HFFc6 (cell line): ENCODE measurements at regions not wholly inside any gene's neighbourhood (a gene's known extent, or its start where the extent isn't known, plus 50 kb on each side); places are given as distances from the start of the nearest gene placed in this dataset.

ENCODE experiments used
- DNase-seq: peaks from one replicate; pipeline ENCODE4 v3.0.0-alpha.2; 2018
- H3K27ac Mint-ChIP-seq: 2 replicates; pipeline ENCODE4 v1.8.0; 2020; ENCODE audit warnings: mild to moderate bottlenecking, mixed read lengths
- H3K27me3 Mint-ChIP-seq: 2 replicates; pipeline ENCODE4 v1.8.0; 2021; ENCODE audit warnings: mild to moderate bottlenecking, moderate library complexity, mixed read lengths; ENCODE audit not compliant: insufficient read depth
- H3K36me3 Mint-ChIP-seq: 2 replicates; pipeline ENCODE4 v1.8.0; 2021; ENCODE audit warnings: low read depth, mixed read lengths
- H3K4me1 Mint-ChIP-seq: 2 replicates; pipeline ENCODE4 v1.8.0; 2020; ENCODE audit warnings: low read depth, mixed read lengths
- H3K4me3 Mint-ChIP-seq: 2 replicates; pipeline ENCODE4 v1.8.0; 2020; ENCODE audit warnings: mild to moderate bottlenecking, moderate library complexity, mixed read lengths
- H3K9me3 Mint-ChIP-seq: 2 replicates; pipeline ENCODE4 v1.8.0; 2020; ENCODE audit warnings: mild to moderate bottlenecking, mixed read lengths
- CTCF ChIP-seq: fragments of 200-600 bp; sonication (generic); IDR thresholded peaks from 2 replicates; pipeline ENCODE4 v1.5.0; 2021; ENCODE audit warnings: antibody characterized with exemption, mild to moderate bottlenecking

- H3K4me3 Mint-ChIP-seq, result no peak overlapping the region
- TF ChIP-seq CTCF, result no peak
- H3K4me1 Mint-ChIP-seq, result no peaks in the 10 kb centered on the region
- no peak overlapping the region for H3K27ac Mint-ChIP-seq
- H3K27me3 Mint-ChIP-seq, result peaks cover 8% of the 10 kb centered on the region
- no peaks in the 10 kb centered on the region for H3K9me3 Mint-ChIP-seq
- no peaks in the 10 kb centered on the region for H3K36me3 Mint-ChIP-seq
- DNase-seq, result no peak
These were observed 165.2 kb upstream of the NFIB start for GRCh38 chr9:14479163-14479560.

GRCh38 chr9:14478175-14479162 is 164.5 kb upstream of the NFIB start:
- H3K4me3 Mint-ChIP-seq, result no peak overlapping the region
- no peak for TF ChIP-seq CTCF
- peaks cover 8% of the 10 kb centered on the region for H3K27me3 Mint-ChIP-seq
- H3K4me1 Mint-ChIP-seq, result no peaks in the 10 kb centered on the region
- H3K27ac Mint-ChIP-seq, result no peak overlapping the region
- no peak for DNase-seq
- H3K9me3 Mint-ChIP-seq, result no peaks in the 10 kb centered on the region
- H3K36me3 Mint-ChIP-seq, result no peaks in the 10 kb centered on the region

- no peak for TF ChIP-seq CTCF
- H3K4me1 Mint-ChIP-seq, result no peaks in the 10 kb centered on the region
- H3K36me3 Mint-ChIP-seq, result no peaks in the 10 kb centered on the region
- no peak for DNase-seq
- H3K27ac Mint-ChIP-seq, result no peak overlapping the region
- H3K9me3 Mint-ChIP-seq, result no peaks in the 10 kb centered on the region
- H3K4me3 Mint-ChIP-seq, result no peak overlapping the region
- peaks cover 17% of the 10 kb centered on the region for H3K27me3 Mint-ChIP-seq
These were observed 157.1 kb upstream of the NFIB start for GRCh38 chr9:14471041-14471440.

- Mint-ChIP-seq H3K4me3 (no peak overlapping the region), H3K27ac (no peak overlapping the region), H3K4me1 (no peaks in the 10 kb centered on the region), H3K36me3 (no peaks in the 10 kb centered on the region), H3K27me3 (peaks cover 13% of the 10 kb centered on the region), H3K9me3 (no peaks in the 10 kb centered on the region)
- TF ChIP-seq CTCF, result no peak
- no peak for DNase-seq
These were observed 153.9 kb upstream of the NFIB start for GRCh38 chr9:14467675-14468374.

GRCh38 chr9:14466828-14467227 is 152.9 kb upstream of the NFIB start:
- Mint-ChIP-seq H3K27ac (no peak overlapping the region), H3K36me3 (no peaks in the 10 kb centered on the region), H3K4me1 (no peaks in the 10 kb centered on the region), H3K27me3 (peaks cover 13% of the 10 kb centered on the region), H3K9me3 (no peaks in the 10 kb centered on the region), H3K4me3 (no peak overlapping the region)
- no peak for DNase-seq
- TF ChIP-seq CTCF, result no peak
